GM23248 (cell line): ENCODE measurements at regions not wholly inside any gene's neighbourhood (a gene's known extent, or its start where the extent isn't known, plus 50 kb on each side); places are given as distances from the start of the nearest gene placed in this dataset.
A peak's percentile ranks its signal among the peaks of the same experiment; 100 is the strongest.

Source experiments
- DNase-seq: peaks from one replicate; pipeline ENCODE4 v3.0.0-alpha.2; 2015
- H2AFZ ChIP-seq: fragments of 200-600 bp; sonication (generic); 2 replicates; pipeline ENCODE4 v1.6.1; 2016; ENCODE audit warnings: antibody characterized with exemption
- H3F3A ChIP-seq: fragments of 200-600 bp; sonication (generic); 2 replicates; pipeline ENCODE4 v1.6.1; 2016; ENCODE audit warnings: mild to moderate bottlenecking, antibody characterized with exemption, mixed run types; ENCODE audit not compliant: insufficient read depth
- H3K27ac ChIP-seq: fragments of 200-600 bp; sonication (generic); 2 replicates; pipeline ENCODE4 v1.5.1; 2016; ENCODE audit warnings: mild to moderate bottlenecking
- H3K27me3 ChIP-seq: fragments of 200-600 bp; sonication (generic); replicated peaks from 2 replicates; pipeline ENCODE4 v1.6.1; 2016; ENCODE audit warnings: mild to moderate bottlenecking; ENCODE audit not compliant: insufficient read depth
- H3K36me3 ChIP-seq: fragments of 200-600 bp; sonication (generic); 2 replicates; pipeline ENCODE4 v1.6.1; 2016; ENCODE audit warnings: low read depth, mild to moderate bottlenecking
- H3K4me1 ChIP-seq: fragments of 200-600 bp; sonication (generic); 2 replicates; pipeline ENCODE4 v1.6.1; 2016; ENCODE audit warnings: mild to moderate bottlenecking; ENCODE audit not compliant: insufficient read depth
- H3K4me2 ChIP-seq: fragments of 200-600 bp; sonication (generic); one replicate; pipeline ENCODE4 v1.6.1; 2016; ENCODE audit warnings: mild to moderate bottlenecking; ENCODE audit not compliant: unreplicated experiment
- H3K4me3 ChIP-seq: fragments of 200-600 bp; sonication (generic); 2 replicates; pipeline ENCODE4 v1.5.1; 2016; ENCODE audit warnings: mild to moderate bottlenecking
- H3K79me2 ChIP-seq: fragments of 200-600 bp; sonication (generic); 2 replicates; pipeline ENCODE4 v1.6.1; 2016; ENCODE audit warnings: mild to moderate bottlenecking; ENCODE audit not compliant: insufficient read depth
- H3K9ac ChIP-seq: fragments of 200-600 bp; sonication (generic); 2 replicates; pipeline ENCODE4 v1.6.1; 2016; ENCODE audit warnings: mild to moderate bottlenecking
- H3K9me2 ChIP-seq: fragments of 200-600 bp; sonication (generic); 2 replicates; pipeline ENCODE4 v1.6.1; 2016; ENCODE audit warnings: mixed run types, mild to moderate bottlenecking, moderate library complexity; ENCODE audit not compliant: insufficient read depth
- H3K9me3 ChIP-seq: fragments of 200-600 bp; sonication (generic); one replicate; pipeline ENCODE4 v1.6.1; 2017; ENCODE audit warnings: low read depth
- H4K20me1 ChIP-seq: fragments of 200-600 bp; sonication (generic); 2 replicates; pipeline ENCODE4 v1.6.0; 2016; ENCODE audit not compliant: insufficient read depth
- EZH2 ChIP-seq: fragments of 200-600 bp; sonication (generic); IDR thresholded peaks from 2 replicates; pipeline ENCODE4 v1.6.1; 2018; ENCODE audit warnings: antibody characterized with exemption, mild to moderate bottlenecking; ENCODE audit not compliant: insufficient read depth, poor library complexity, severe bottlenecking
- EZH2phosphoT487 ChIP-seq: fragments of 200-600 bp; sonication (generic); IDR thresholded peaks from 2 replicates; pipeline ENCODE4 v1.6.1; 2018; ENCODE audit warnings: antibody characterized with exemption, moderate library complexity, mild to moderate bottlenecking, low read depth; ENCODE audit not compliant: insufficient read depth
- WGBS, 2 experiments: methylation state at CpG; one replicate each; pipeline ENCODE4 v1.1.6; 2015 to 2017; ENCODE audit warnings: low lambda C conversion rate in 2 of 2, low coverage in 1 of 2; ENCODE audit errors: missing lambda C conversion rate in 2 of 2; 5-methylcytosine and 5-hydroxymethylcytosine counted together
- in situ Hi-C: fragments of 300-500 bp; cut with MboI; formaldehyde crosslinking; loops from 2 replicates; pipeline ENCODE4 v1.15.0; 2020

DNA sequence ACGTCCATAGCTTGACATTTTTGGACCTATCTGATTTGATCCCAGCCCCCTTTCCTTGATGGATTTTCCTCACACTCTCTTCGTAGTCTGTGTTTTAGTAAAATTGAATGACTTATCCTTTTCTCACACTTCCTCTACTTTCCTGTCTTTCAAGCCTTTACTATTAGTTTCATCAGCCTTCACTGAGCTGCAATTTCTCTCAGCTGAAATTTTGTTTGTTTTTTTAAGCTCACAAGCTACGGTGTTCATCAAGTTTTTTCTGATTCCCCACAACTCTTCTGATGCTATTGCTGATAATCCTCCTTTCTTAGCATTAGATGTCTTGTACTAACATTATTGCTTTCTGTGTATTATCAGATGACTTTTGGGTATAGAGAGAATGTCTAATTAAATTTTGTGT, 263.7 kb downstream of the TBX18 start:
- Histone ChIP-seq H4K20me1 (no peaks in the 10 kb centered on the region), H3F3A (no peaks in the 10 kb centered on the region), H2AFZ (no peak overlapping the region), H3K36me3 (no peaks in the 10 kb centered on the region), H3K9ac (no peak overlapping the region), H3K9me2 (no peaks in the 10 kb centered on the region), H3K79me2 (no peaks in the 10 kb centered on the region), H3K27ac (no peak overlapping the region), H3K9me3 (no peaks in the 10 kb centered on the region), H3K27me3 (no peaks in the 10 kb centered on the region), H3K4me1 (no peaks in the 10 kb centered on the region), H3K4me2 (no peak overlapping the region), H3K4me3 (no peak overlapping the region)
- no peak for DNase-seq
- TF ChIP-seq EZH2 (no peak), EZH2phosphoT487 (no peak)
- WGBS, 2 experiments: 79 to 81% methylated on average over 3 of the region's 3 CpGs
- in situ Hi-C loops: no loop called here

DNA sequence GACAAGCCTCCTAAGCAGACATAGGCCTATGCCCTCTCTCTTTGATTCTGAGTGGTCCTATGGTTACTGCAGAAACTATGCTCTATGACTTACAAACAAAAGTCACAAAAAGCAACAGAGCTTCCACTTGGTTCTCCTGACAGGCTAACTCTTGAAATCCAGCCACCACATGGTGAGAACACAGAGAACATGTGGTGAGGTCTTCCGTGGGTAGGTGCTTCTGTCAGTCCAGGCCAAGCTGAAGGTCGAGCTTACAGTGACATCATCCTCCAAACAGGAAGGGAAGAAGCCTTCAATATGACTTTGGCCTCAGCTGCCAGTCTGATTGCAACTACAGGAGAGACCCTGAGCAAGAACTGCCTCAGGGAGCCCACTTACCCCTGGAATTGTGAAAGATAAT, 265.5 kb downstream of the TBX18 start:
- Histone ChIP-seq H3K4me3 (no peak overlapping the region), H3K27ac (no peak overlapping the region), H3K9me2 (no peaks in the 10 kb centered on the region), H3K36me3 (no peaks in the 10 kb centered on the region), H2AFZ (no peak overlapping the region), H3F3A (no peaks in the 10 kb centered on the region), H3K4me1 (no peaks in the 10 kb centered on the region), H3K9me3 (no peaks in the 10 kb centered on the region), H3K9ac (no peak overlapping the region), H4K20me1 (no peaks in the 10 kb centered on the region), H3K4me2 (no peak overlapping the region), H3K79me2 (no peaks in the 10 kb centered on the region), H3K27me3 (no peaks in the 10 kb centered on the region)
- WGBS, 2 experiments: 49 to 55% methylated on average over 2 of the region's 2 CpGs
- in situ Hi-C loops: no loop called here
- no peak for DNase-seq
- no peak for TF ChIP-seq EZH2phosphoT487
- no peak for TF ChIP-seq EZH2

DNA sequence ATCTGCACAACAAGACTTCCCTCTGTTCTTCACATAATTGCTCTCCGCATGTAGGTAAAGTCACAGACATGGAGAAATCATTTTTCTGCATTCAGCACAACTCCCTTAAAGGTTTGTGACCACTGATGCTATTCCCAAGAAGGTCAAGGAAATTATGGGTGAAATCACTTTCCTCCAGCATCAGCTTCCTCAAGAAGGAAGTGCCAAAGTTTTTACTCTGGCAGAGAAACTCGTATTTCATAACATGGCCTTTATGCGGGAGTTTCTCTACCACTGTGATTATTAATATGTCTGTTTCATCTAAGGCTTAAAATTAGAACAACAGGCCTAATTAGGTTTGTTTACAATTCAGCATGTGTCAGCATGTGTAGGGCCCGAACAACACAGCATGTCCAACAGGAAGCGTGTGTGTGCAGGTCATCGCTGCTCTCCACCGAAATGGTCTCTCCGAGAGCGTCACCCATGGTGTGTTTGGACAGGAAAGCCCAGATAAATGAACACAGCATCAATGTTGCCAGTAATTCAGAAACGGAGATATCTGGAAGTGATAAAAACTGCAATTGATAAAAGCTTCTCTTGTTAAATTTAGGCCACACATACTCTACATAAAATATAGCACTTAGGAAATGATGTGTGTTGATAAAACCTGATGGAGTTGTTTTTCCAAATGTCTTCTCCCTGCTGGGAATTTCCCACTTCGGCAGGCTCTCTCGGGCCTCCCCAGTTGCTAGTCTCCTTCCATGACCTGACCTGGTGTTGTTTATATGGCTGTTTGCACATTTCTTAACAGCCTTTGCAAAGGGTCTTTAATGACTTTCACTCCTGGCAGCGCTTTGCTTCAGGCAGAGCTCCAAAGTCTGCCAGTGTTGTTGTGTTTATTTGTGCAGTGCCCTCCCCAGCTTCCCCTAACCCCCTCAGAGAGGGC, 265.1 kb upstream of the CEP162 start:
- Histone ChIP-seq H3K4me2 (peak overlapping the region; percentile 27), H3K27ac (no peak overlapping the region), H2AFZ (peak overlapping the region; percentile 32), H3K9me2 (no peaks in the 10 kb centered on the region), H3K4me3 (no peak overlapping the region), H3K36me3 (no peaks in the 10 kb centered on the region), H3K4me1 (peaks cover 14% of the 10 kb centered on the region), H4K20me1 (no peaks in the 10 kb centered on the region), H3K27me3 (no peaks in the 10 kb centered on the region), H3K9me3 (no peaks in the 10 kb centered on the region), H3F3A (peaks cover 10% of the 10 kb centered on the region), H3K9ac (no peak overlapping the region), H3K79me2 (no peaks in the 10 kb centered on the region)
- in situ Hi-C loops: no loop called here
- no peak for DNase-seq
- TF ChIP-seq EZH2: no peak
- no peak for TF ChIP-seq EZH2phosphoT487
- whole genome bisulfite sequencing, 2 experiments: 71 to 74% methylated on average over 13 of the region's 13 CpGs

DNA sequence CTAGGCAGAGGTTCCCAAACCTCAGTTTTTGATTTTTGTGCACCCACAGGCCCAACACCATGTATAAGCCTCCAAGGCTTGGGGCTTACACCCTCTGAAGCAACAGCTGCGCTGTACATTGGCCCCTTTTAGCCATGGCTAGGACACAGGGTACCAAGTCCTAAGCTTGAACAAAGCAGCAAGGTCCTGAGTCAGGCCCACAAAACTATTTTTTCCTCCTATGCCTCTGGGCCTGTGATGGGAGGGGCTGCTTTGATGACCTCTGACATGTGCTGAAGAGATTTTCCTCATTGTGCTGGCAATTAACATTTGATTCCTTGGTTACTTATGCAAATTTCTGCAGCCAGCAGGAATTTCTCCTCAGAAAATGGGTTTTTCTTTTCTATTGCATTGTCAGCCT, 262.2 kb upstream of the CEP162 start:
- Histone ChIP-seq H3K36me3 (no peaks in the 10 kb centered on the region), H3K9me3 (no peaks in the 10 kb centered on the region), H3K27ac (no peak overlapping the region), H3F3A (peaks cover 10% of the 10 kb centered on the region), H3K79me2 (no peaks in the 10 kb centered on the region), H2AFZ (no peak overlapping the region), H3K4me3 (no peak overlapping the region), H3K4me2 (no peak overlapping the region), H3K9me2 (no peaks in the 10 kb centered on the region), H3K9ac (no peak overlapping the region), H4K20me1 (no peaks in the 10 kb centered on the region), H3K4me1 (peaks cover 14% of the 10 kb centered on the region), H3K27me3 (no peaks in the 10 kb centered on the region)
- 88 to 92% methylated on average over 1 of the region's 1 CpG for WGBS, 2 experiments
- no peak for DNase-seq
- TF ChIP-seq EZH2 (no peak), EZH2phosphoT487 (no peak)
- in situ Hi-C loops: no loop called here

DNA sequence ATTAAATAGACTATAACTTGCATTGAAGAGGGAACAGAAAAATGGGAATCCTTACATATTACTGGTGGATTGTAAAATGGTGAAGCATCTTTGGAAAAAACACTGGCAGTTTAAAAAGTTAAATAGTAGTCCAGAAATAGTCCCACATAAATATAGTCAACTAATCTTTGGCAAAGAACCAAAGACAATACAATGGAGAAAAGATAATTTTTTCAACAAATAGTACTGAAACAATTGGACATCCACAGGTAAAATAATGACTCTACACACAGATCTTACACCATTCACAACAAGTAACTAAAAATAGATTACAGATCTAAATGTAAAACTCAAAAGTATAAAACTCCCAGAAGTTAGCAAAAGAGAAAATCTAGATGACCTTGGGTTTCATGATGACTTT, 259.1 kb upstream of the CEP162 start:
- Histone ChIP-seq H3K36me3 (no peaks in the 10 kb centered on the region), H4K20me1 (no peaks in the 10 kb centered on the region), H3K9ac (no peak overlapping the region), H3K9me2 (no peaks in the 10 kb centered on the region), H3K27me3 (no peaks in the 10 kb centered on the region), H2AFZ (no peak overlapping the region), H3F3A (no peaks in the 10 kb centered on the region), H3K27ac (no peak overlapping the region), H3K9me3 (no peaks in the 10 kb centered on the region), H3K79me2 (no peaks in the 10 kb centered on the region), H3K4me3 (no peak overlapping the region), H3K4me2 (no peak overlapping the region), H3K4me1 (peaks cover 2% of the 10 kb centered on the region)
- TF ChIP-seq EZH2phosphoT487: no peak
- TF ChIP-seq EZH2: no peak
- in situ Hi-C loops: no loop called here
- DNase-seq: no peak
